ENCODE measurements at regions not wholly inside any gene's neighbourhood (a gene's known extent, or its start where the extent isn't known, plus 50 kb on each side); places are given as distances from the start of the nearest gene placed in this dataset.

DNA sequence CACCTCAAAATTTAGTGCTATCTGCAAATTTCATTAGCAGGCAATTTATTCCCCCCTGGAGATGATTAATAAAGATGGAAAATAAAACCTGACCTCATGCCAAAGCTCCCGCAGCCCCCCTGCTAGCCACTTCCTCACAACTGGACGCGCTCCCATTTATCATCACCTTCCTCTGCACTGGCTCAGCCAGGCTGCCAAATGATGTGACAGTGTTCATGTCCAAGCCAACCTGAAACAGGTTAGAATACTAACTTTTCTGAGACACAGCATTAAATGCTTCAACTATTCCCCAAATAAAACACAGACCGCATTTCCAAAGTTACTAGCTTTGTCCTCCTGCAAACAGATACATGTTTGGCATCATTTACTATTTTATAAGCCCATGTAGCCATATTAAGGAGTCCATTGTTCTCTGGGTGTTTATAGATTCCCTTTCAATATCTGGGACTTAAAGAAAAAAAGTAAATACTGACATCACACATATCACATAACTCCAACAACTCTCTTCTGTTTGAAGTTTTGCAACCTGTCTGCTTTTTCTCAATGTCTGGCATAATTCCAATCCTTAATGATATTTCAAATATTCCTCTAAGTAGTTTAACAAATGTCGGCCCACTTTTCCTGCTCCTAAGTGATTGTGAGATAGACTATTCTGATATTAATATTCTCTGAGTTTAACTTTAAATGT is 829.7 kb upstream of the FAT3 start:
- TF ChIP-seq, protein P1, sequence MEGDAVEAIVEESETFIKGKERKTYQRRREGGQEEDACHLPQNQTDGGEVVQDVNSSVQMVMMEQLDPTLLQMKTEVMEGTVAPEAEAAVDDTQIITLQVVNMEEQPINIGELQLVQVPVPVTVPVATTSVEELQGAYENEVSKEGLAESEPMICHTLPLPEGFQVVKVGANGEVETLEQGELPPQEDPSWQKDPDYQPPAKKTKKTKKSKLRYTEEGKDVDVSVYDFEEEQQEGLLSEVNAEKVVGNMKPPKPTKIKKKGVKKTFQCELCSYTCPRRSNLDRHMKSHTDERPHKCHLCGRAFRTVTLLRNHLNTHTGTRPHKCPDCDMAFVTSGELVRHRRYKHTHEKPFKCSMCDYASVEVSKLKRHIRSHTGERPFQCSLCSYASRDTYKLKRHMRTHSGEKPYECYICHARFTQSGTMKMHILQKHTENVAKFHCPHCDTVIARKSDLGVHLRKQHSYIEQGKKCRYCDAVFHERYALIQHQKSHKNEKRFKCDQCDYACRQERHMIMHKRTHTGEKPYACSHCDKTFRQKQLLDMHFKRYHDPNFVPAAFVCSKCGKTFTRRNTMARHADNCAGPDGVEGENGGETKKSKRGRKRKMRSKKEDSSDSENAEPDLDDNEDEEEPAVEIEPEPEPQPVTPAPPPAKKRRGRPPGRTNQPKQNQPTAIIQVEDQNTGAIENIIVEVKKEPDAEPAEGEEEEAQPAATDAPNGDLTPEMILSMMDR (conservative IDR thresholded peaks at IDR 0.05; ENCODE audit: low read depth, low read length) = no peak
- no peak for TF ChIP-seq EZH2 (IDR thresholded peaks at IDR 0.05; ENCODE audit: borderline replicate concordance, low read depth, low read length, poor library complexity, severe bottlenecking)
